ENCODE measurements at regions not wholly inside any gene's neighbourhood (a gene's known extent, or its start where the extent isn't known, plus 50 kb on each side); places are given as distances from the start of the nearest gene placed in this dataset.

DNA sequence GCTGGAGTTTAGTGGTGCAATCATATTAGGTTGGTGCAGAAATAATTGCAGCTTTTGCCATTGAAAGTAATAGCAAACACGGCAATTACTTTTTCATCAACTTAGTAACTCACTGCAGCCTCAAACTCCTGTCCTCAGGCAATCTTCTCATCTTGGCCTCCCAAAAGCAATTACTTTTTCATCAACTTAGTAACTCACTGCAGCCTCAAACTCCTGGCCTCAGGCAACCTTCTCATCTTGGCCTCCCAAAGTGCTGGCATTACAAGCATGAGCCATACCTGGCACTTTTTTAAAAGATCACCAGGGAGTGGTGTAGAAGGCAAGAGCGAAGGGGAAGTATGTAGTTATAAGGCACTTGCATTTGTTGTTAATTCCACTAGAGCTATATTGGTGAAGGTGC is 491.1 kb upstream of the ADGRL3 start:
- no peak overlapping the region for H3K4me3 ChIP-seq
- intact Hi-C loops (cut with DNase I) = no loop called here
- WGBS (ENCODE audit: insufficient coverage, low coverage, low lambda C conversion rate, missing lambda C conversion rate) = 65% methylated on average over 2 of the region's 2 CpGs
- no peaks in the 10 kb centered on the region for H3K36me3 ChIP-seq
- H3K27ac ChIP-seq = no peak overlapping the region
- DNase-seq (no peak), ATAC-seq (no peak)
- no peaks in the 10 kb centered on the region for H3K4me1 ChIP-seq
- no peaks in the 10 kb centered on the region for H3K9me3 ChIP-seq
- no peak for TF ChIP-seq POLR2A (IDR thresholded peaks at IDR 0.05)
- TF ChIP-seq, protein P1, sequence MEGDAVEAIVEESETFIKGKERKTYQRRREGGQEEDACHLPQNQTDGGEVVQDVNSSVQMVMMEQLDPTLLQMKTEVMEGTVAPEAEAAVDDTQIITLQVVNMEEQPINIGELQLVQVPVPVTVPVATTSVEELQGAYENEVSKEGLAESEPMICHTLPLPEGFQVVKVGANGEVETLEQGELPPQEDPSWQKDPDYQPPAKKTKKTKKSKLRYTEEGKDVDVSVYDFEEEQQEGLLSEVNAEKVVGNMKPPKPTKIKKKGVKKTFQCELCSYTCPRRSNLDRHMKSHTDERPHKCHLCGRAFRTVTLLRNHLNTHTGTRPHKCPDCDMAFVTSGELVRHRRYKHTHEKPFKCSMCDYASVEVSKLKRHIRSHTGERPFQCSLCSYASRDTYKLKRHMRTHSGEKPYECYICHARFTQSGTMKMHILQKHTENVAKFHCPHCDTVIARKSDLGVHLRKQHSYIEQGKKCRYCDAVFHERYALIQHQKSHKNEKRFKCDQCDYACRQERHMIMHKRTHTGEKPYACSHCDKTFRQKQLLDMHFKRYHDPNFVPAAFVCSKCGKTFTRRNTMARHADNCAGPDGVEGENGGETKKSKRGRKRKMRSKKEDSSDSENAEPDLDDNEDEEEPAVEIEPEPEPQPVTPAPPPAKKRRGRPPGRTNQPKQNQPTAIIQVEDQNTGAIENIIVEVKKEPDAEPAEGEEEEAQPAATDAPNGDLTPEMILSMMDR (IDR thresholded peaks at IDR 0.05) = no peak
- no peaks in the 10 kb centered on the region for H3K27me3 ChIP-seq

DNA sequence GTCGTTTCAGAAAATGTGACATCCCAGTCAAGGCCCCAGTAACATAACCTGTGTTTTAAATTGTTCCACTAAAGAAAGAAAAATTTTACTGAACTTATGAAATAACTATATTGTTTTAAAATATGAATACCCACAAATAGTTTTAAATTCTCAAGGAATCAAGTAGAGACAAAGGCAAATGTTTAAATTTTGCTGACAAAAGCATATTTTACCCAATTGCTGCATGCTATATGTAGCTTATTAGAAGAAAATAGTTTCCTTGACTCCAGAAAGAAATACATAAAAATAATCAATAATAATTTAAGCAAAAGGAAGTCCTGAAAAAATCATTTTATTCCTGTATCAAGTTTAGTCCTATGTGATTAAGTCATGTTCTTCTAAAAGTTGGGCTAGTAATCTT is 481.3 kb upstream of the ADGRL3 start:
- no peaks in the 10 kb centered on the region for H3K9me3 ChIP-seq
- ATAC-seq (no peak), DNase-seq (no peak)
- H3K36me3 ChIP-seq = no peaks in the 10 kb centered on the region
- H3K4me3 ChIP-seq = no peak overlapping the region
- no peaks in the 10 kb centered on the region for H3K27me3 ChIP-seq
- TF ChIP-seq POLR2A (IDR thresholded peaks at IDR 0.05) = no peak
- TF ChIP-seq, protein P1 (IDR thresholded peaks at IDR 0.05) = no peak
- WGBS (ENCODE audit: insufficient coverage, low coverage, low lambda C conversion rate, missing lambda C conversion rate) = 22% methylated on average over 1 of the region's 1 CpG
- no peaks in the 10 kb centered on the region for H3K4me1 ChIP-seq
- intact Hi-C loops (cut with DNase I) = no loop called here
- no peak overlapping the region for H3K27ac ChIP-seq

DNA sequence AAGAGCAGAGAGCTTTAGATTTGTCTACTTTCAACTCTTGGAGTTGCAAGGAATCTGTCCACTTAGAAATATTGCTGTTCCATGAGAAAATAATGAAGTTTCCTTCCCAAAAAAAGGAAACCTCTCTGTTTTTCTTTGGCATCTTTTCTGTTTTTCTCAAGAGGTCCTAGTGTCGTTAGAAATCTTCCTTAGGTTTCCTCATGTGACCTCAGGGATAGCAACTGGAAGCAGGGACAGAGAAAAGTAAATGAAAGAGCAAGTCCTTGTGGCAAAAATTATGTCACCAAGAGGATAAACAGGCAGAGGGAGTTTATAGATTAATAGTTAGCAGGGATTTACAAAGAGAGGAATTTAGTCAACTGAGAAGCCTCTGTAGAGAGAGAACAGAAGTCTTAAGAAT is 478.4 kb upstream of the ADGRL3 start:
- intact Hi-C loops (cut with DNase I) = no loop called here
- H3K27me3 ChIP-seq = no peaks in the 10 kb centered on the region
- ATAC-seq (no peak), DNase-seq (no peak)
- no peaks in the 10 kb centered on the region for H3K36me3 ChIP-seq
- H3K4me1 ChIP-seq = no peaks in the 10 kb centered on the region
- H3K9me3 ChIP-seq = no peaks in the 10 kb centered on the region
- no peak overlapping the region for H3K27ac ChIP-seq
- TF ChIP-seq, protein P1 (IDR thresholded peaks at IDR 0.05) = no peak
- TF ChIP-seq POLR2A (IDR thresholded peaks at IDR 0.05) = no peak
- no peak overlapping the region for H3K4me3 ChIP-seq
- WGBS (ENCODE audit: insufficient coverage, low coverage, low lambda C conversion rate, missing lambda C conversion rate) = 15% methylated on average over 1 of the region's 1 CpG

DNA sequence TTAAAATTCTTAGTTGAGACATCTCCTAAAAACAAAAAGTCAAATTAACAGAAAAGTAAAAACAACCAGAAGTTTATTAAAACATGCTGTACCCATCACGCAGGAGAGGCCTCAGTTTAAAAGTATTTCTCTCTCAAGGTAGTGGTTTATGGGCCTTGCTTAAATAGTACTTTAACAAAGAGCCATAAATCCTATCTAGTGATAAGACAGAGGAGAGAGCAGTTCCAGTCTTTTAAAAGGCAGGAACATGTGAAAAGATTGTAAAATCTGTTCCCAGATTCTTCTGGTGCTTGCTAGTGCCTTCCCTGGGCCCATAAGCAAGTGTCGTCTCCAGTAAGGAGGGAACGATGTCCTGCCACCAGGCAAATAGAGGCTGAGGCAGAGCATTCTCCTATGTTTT is 476.3 kb upstream of the ADGRL3 start:
- no peak for ATAC-seq
- Histone ChIP-seq H3K27ac (peak overlapping the region in 2 of 3 donors; percentile 9 to 14), H3K4me3 (no peak overlapping the region), H3K27me3 (no peaks in the 10 kb centered on the region), H3K9me3 (no peaks in the 10 kb centered on the region), H3K4me1 (no peaks in the 10 kb centered on the region), H3K36me3 (no peaks in the 10 kb centered on the region)
- 56% methylated on average over 3 of the region's 3 CpGs for WGBS (ENCODE audit: insufficient coverage, low coverage, low lambda C conversion rate, missing lambda C conversion rate)
- no peak for TF ChIP-seq POLR2A (IDR thresholded peaks at IDR 0.05)
- TF ChIP-seq, protein P1 (IDR thresholded peaks at IDR 0.05) = no peak
- DNase-seq = no peak
- intact Hi-C loops (cut with DNase I) = no loop called here

DNA sequence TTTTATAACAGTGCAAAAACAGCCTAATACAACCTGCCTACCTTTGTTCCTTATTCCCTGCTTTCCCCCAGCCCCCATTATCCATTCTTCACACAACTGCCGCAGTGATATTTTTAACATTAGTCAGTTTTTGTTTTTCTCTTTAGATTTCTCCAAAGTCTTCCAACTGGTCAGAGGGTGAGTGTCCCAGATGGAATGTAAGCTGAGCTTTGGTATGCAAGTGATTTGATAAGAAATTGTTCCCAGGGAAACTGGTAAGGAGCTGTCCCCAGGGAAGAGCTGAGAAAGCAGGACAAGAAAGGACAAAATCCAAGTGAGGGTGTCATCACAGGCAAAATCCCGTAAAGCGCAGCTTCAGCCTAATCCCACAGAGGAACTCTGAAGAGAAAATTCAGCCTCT is 475.5 kb upstream of the ADGRL3 start:
- Histone ChIP-seq H3K9me3 (no peaks in the 10 kb centered on the region), H3K27me3 (no peaks in the 10 kb centered on the region), H3K36me3 (no peaks in the 10 kb centered on the region), H3K4me1 (no peaks in the 10 kb centered on the region), H3K27ac (no peak overlapping the region), H3K4me3 (no peak overlapping the region)
- peak in 3 of 4 donors; percentile 34 to 41 (median 36) for ATAC-seq
- no peak for DNase-seq
- intact Hi-C loops (cut with DNase I) = no loop called here
- TF ChIP-seq, protein P1 (IDR thresholded peaks at IDR 0.05) = no peak
- no peak for TF ChIP-seq POLR2A (IDR thresholded peaks at IDR 0.05)
- WGBS (ENCODE audit: insufficient coverage, low coverage, low lambda C conversion rate, missing lambda C conversion rate) = 55% methylated on average over 3 of the region's 3 CpGs

Data from right lobe of liver (tissue), 6 donors.